ENCODE measurements at regions not wholly inside any gene's neighbourhood (a gene's known extent, or its start where the extent isn't known, plus 50 kb on each side); places are given as distances from the start of the nearest gene placed in this dataset.
"Not testable (repeated sequence)": the region's sequence is repeated elsewhere in the genome, so short reads cannot be mapped to it uniquely, and the experiment has no call there.

GRCh38 chr6:14776307-14776706, 469.6 kb upstream of the JARID2 start:
- H3K27ac ChIP-seq = no peak overlapping the region
- no peaks in the 10 kb centered on the region for H3K9me3 ChIP-seq
- TF ChIP-seq POLR2AphosphoS5 (IDR thresholded peaks at IDR 0.05) (no peak), EP300 (IDR thresholded peaks at IDR 0.05) (no peak), POLR2A (IDR thresholded peaks at IDR 0.05) (no peak)
- TF ChIP-seq, protein P1, sequence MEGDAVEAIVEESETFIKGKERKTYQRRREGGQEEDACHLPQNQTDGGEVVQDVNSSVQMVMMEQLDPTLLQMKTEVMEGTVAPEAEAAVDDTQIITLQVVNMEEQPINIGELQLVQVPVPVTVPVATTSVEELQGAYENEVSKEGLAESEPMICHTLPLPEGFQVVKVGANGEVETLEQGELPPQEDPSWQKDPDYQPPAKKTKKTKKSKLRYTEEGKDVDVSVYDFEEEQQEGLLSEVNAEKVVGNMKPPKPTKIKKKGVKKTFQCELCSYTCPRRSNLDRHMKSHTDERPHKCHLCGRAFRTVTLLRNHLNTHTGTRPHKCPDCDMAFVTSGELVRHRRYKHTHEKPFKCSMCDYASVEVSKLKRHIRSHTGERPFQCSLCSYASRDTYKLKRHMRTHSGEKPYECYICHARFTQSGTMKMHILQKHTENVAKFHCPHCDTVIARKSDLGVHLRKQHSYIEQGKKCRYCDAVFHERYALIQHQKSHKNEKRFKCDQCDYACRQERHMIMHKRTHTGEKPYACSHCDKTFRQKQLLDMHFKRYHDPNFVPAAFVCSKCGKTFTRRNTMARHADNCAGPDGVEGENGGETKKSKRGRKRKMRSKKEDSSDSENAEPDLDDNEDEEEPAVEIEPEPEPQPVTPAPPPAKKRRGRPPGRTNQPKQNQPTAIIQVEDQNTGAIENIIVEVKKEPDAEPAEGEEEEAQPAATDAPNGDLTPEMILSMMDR (IDR thresholded peaks at IDR 0.05) = no peak
- intact Hi-C loops (cut with DNase I) = no loop called here
- no peaks in the 10 kb centered on the region for H3K4me1 ChIP-seq
- H3K4me3 ChIP-seq = no peak overlapping the region
- no peaks in the 10 kb centered on the region for H3K27me3 ChIP-seq
- 88 to 95% methylated on average over 3 of the region's 3 CpGs for WGBS, 2 donors
- H3K36me3 ChIP-seq = no peaks in the 10 kb centered on the region
- no peak for DNase-seq

DNA sequence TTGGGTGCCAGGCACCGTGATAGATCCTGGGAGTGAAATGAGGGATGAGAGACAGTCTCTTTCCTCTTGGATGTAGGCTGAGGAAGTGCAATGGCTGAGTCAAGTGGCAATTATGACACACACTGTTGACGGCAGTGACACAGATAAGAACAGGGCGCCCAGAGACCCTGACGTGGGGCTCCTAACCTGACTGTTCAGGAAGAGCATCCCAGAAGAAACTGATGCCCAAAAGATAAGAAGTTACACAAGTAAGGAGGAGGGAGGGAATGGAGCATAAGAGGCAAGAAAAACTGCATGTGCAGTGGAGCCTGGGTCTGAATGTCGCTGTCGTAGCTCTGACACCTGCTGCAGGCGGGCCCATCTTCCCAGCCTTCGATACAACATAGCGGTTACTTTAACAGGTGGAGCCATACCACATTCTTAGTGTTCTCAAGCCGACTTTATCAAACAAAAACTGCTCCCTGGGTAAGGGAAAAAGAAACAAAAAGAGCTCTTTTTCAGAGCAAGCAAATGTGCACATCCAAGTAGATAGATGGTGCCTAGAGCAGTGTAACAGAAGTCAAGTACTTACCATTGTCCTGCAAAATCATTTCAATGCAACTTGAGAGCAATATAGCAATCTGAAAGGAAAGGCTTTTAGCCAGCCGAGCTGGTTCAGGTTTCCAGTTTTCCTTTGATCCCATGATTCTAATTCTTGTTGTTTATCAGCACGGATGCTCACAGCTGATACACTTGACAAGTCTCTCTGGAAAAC, 463.9 kb upstream of the JARID2 start:
- DNase-seq = no peak
- intact Hi-C loops (cut with DNase I) = no loop called here
- Histone ChIP-seq H3K27me3 (no peaks in the 10 kb centered on the region), H3K36me3 (no peaks in the 10 kb centered on the region), H3K27ac (no peak overlapping the region), H3K4me3 (no peak overlapping the region), H3K9me3 (no peaks in the 10 kb centered on the region), H3K4me1 (no peaks in the 10 kb centered on the region)
- WGBS, 2 donors = 85 to 86% methylated on average over 12 of the region's 12 CpGs
- TF ChIP-seq, protein P1 (IDR thresholded peaks at IDR 0.05) = no peak
- TF ChIP-seq POLR2A (IDR thresholded peaks at IDR 0.05) (no peak), EP300 (IDR thresholded peaks at IDR 0.05) (no peak), POLR2AphosphoS5 (IDR thresholded peaks at IDR 0.05) (no peak)

GRCh38 chr6:14782921-14783464, 462.9 kb upstream of the JARID2 start:
- H3K36me3 ChIP-seq; DNase-seq; H3K9me3 ChIP-seq; H3K27ac ChIP-seq; intact Hi-C loops (cut with DNase I); H3K27me3 ChIP-seq; H3K4me3 ChIP-seq; H3K4me1 ChIP-seq: not testable (repeated sequence)
- WGBS, 2 donors = 93 to 97% methylated on average over 10 of the region's 10 CpGs

GRCh38 chr6:14783594-14783993, 462.3 kb upstream of the JARID2 start:
- intact Hi-C loops (cut with DNase I) = no loop called here
- Histone ChIP-seq H3K4me1 (no peaks in the 10 kb centered on the region), H3K36me3 (no peaks in the 10 kb centered on the region), H3K9me3 (no peaks in the 10 kb centered on the region), H3K27ac (no peak overlapping the region), H3K27me3 (no peaks in the 10 kb centered on the region), H3K4me3 (no peak overlapping the region)
- TF ChIP-seq, protein P1 (IDR thresholded peaks at IDR 0.05) = no peak
- no peak for TF ChIP-seq POLR2AphosphoS5 (IDR thresholded peaks at IDR 0.05)
- no peak for TF ChIP-seq EP300 (IDR thresholded peaks at IDR 0.05)
- no peak for TF ChIP-seq POLR2A (IDR thresholded peaks at IDR 0.05)
- no peak for DNase-seq
- WGBS, 2 donors = 98% methylated on average over 35 of the region's 35 CpGs

DNA sequence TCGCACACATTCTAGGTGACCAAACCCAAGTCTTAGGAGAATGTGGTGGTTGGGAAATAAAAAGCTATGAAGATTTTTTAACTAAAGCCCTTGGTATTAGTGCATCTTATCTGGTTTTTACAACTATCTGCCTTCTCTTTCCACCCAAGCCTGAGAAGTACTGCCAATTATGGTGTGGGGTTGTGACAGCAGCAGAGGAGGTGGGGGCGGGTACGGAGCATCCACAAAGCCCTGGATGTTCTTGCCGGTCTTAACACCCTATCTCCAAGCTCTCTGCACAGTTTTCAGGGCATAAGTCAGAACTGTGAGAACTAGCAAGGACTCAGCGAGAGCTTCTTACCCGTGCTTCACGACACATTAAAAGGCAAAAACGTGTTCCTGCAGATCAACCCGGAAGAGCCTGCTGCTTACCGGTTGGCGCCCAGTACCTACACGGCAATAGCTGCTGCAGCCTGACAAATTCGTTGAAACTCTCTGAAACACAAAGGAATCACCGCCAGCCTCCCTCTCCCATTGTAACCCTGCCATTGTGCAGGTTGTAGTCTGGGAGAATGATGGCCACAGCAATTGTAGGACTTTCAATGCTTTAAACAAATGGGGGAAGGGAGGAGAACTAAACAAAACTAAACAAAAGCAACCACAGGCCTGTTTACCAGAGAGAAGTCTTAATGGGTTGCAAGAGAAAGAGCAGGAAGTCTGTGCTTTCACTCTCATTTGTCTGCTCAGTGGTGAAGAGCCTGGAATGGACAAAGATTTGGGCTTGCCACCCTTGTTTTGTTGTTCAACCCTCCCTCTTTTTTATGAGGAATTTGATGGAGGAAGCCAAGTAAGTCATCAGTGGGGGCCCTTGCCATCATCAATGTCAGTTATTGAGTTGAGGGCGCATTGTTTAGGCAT, 461.0 kb upstream of the JARID2 start:
- Histone ChIP-seq H3K9me3 (no peaks in the 10 kb centered on the region), H3K4me1 (no peaks in the 10 kb centered on the region), H3K27me3 (no peaks in the 10 kb centered on the region), H3K36me3 (no peaks in the 10 kb centered on the region), H3K4me3 (no peak overlapping the region), H3K27ac (no peak overlapping the region)
- TF ChIP-seq, protein P1 (IDR thresholded peaks at IDR 0.05) = no peak
- no peak for TF ChIP-seq EP300 (IDR thresholded peaks at IDR 0.05)
- TF ChIP-seq POLR2A (IDR thresholded peaks at IDR 0.05) = no peak
- TF ChIP-seq POLR2AphosphoS5 (IDR thresholded peaks at IDR 0.05) = no peak
- 79 to 90% methylated on average over 15 of the region's 15 CpGs for whole genome bisulfite sequencing, 2 donors
- DNase-seq = no peak
- intact Hi-C loops (cut with DNase I) = no loop called here

Measured in sigmoid colon (tissue), 6 donors.